AG04450 (cell line): ENCODE measurements at regions not wholly inside any gene's neighbourhood (a gene's known extent, or its start where the extent isn't known, plus 50 kb on each side); places are given as distances from the start of the nearest gene placed in this dataset.

Experiments used
- CTCF ChIA-PET: fragments of 300-600, 350-600 bp; formaldehyde crosslinking; extraction: SDS; loops from one replicate; lab custom pipeline; 2022; ENCODE audit warnings: antibody characterized with exemption, inconsistent platforms; lab: Charles Lee
- POLR2A ChIA-PET: fragments of 350-600 bp; formaldehyde crosslinking; extraction: SDS; loops from one replicate; lab custom pipeline; 2021; ENCODE audit warnings: antibody characterized with exemption, inconsistent platforms; lab: Yijun Ruan, JAX
- DNase-seq: peaks from one replicate; pipeline ENCODE4 v3.0.0-alpha.2; 2011; ENCODE audit warnings: low read depth, low spot score
- H3K27ac ChIP-seq: one replicate; pipeline ENCODE4 v1.5.1; 2012; ENCODE audit warnings: low read depth, low read length, control low read depth
- H3K27me3 ChIP-seq: one replicate; pipeline ENCODE4 v1.6.0; 2012; ENCODE audit warnings: low read length; ENCODE audit not compliant: control insufficient read depth, insufficient read depth
- H3K4me3 ChIP-seq: 2 replicates; pipeline ENCODE4 v1.5.1; 2011; ENCODE audit warnings: mild to moderate bottlenecking, low read depth, low read length, control low read depth
- H3K9me3 ChIP-seq: 2 replicates; pipeline ENCODE4 v1.5.1; 2012; ENCODE audit warnings: low read length; ENCODE audit not compliant: control insufficient read depth, insufficient read depth
- CTCF ChIP-seq: IDR thresholded peaks from 2 replicates; pipeline ENCODE4 v1.5.1; 2011; ENCODE audit warnings: low read depth, low read length, control low read depth, inconsistent platforms

- no peaks in the 10 kb centered on the region for H3K9me3 ChIP-seq
- TF ChIP-seq CTCF = no peak
- no peak overlapping the region for H3K27ac ChIP-seq
- ChIA-PET POLR2A (no interaction called here), CTCF (interaction anchor here (0.7 to 4.8 kb wide), 3 partner anchors 96 to 170 kb away, joined by 3 to 27 read pairs (median 3); no protein-coding TSS in a partner anchor)
- no peak overlapping the region for H3K4me3 ChIP-seq
- DNase-seq = no peak
- no peaks in the 10 kb centered on the region for H3K27me3 ChIP-seq
Measured at GRCh38 chr6:138596126-138596525, 96.8 kb upstream of the NHSL1 start.

GRCh38 chr6:138596591-138596990, 97.3 kb upstream of the NHSL1 start:
- ChIA-PET POLR2A (no interaction called here), CTCF (interaction anchor here (0.7 to 4.8 kb wide), 3 partner anchors 95 to 169 kb away, joined by 3 to 27 read pairs (median 3); no protein-coding TSS in a partner anchor)
- DNase-seq = no peak

GRCh38 chr6:138597336-138597735, 98.0 kb upstream of the NHSL1 start:
- Histone ChIP-seq H3K4me3 (no peak overlapping the region), H3K27me3 (no peaks in the 10 kb centered on the region), H3K9me3 (no peaks in the 10 kb centered on the region), H3K27ac (no peak overlapping the region)
- no peak for TF ChIP-seq CTCF
- POLR2A ChIA-PET = no interaction called here
- no peak for DNase-seq
- CTCF ChIA-PET = interaction anchor here (4.8 kb wide), 1 partner anchor 169 kb away, joined by 27 read pairs; no protein-coding TSS in a partner anchor

More at GRCh38 chr6:138596591-138596990, 97.3 kb upstream of the NHSL1 start:
- no peak for TF ChIP-seq CTCF
- Histone ChIP-seq H3K27ac (no peak overlapping the region), H3K27me3 (no peaks in the 10 kb centered on the region), H3K4me3 (no peak overlapping the region), H3K9me3 (no peaks in the 10 kb centered on the region)

GRCh38 chr6:138598562-138599173, 99.4 kb upstream of the NHSL1 start:
- H3K27me3 ChIP-seq = no peaks in the 10 kb centered on the region
- no peak for TF ChIP-seq CTCF
- no peak overlapping the region for H3K27ac ChIP-seq
- ChIA-PET CTCF (interaction anchor here (1.0 to 1.8 kb wide), 3 partner anchors 8 to 483 kb away, joined by 3 to 6 read pairs (median 5); no protein-coding TSS in a partner anchor), POLR2A (interaction anchor here (0.7 kb wide), 1 partner anchor 524 kb away, joined by 5 read pairs; no protein-coding TSS in a partner anchor)
- H3K4me3 ChIP-seq = no peak overlapping the region
- no peak for DNase-seq
- no peaks in the 10 kb centered on the region for H3K9me3 ChIP-seq

GRCh38 chr6:138600261-138600660, 101.0 kb upstream of the NHSL1 start:
- no peak for DNase-seq
- POLR2A ChIA-PET = no interaction called here
- Histone ChIP-seq H3K27ac (no peak overlapping the region), H3K9me3 (no peaks in the 10 kb centered on the region), H3K4me3 (no peak overlapping the region), H3K27me3 (no peaks in the 10 kb centered on the region)
- TF ChIP-seq CTCF = no peak
- CTCF ChIA-PET = interaction anchor here (1.2 to 1.3 kb wide), 2 partner anchors 8 to 10 kb away, joined by 4 to 5 read pairs; no protein-coding TSS in a partner anchor
